NOMO-1 treated with DMSO at 0.1 percent for 48 hours (cell line): ENCODE measurements at regions not wholly inside any gene's neighbourhood (a gene's known extent, or its start where the extent isn't known, plus 50 kb on each side); places are given as distances from the start of the nearest gene placed in this dataset.

Source experiments
- DNase-seq: peaks from one replicate; lab custom pipeline; 2025; ENCODE audit not compliant: unreplicated experiment; lab: John Stamatoyannopoulos, UW

DNA sequence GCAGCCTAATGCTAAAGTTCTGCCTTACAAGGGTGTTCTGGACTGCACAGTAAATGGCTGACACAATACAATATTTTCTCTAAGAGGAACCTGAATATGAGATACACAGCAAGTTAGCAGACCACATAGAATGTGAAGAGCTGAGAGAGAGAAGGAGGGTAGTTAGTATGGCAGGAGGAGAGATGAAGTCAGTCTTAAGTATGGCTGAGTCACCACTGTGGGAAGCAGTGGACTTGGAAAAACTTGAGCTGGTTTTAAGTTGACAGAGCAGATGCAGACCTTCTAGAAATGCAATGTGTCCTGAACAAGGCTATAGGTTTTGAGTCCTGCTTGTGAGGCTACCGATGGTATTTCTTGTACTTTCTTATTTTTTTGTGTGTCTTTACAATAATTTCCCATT is 172.5 kb downstream of the SH2D1A start:
- DNase-seq: no peak

DNA sequence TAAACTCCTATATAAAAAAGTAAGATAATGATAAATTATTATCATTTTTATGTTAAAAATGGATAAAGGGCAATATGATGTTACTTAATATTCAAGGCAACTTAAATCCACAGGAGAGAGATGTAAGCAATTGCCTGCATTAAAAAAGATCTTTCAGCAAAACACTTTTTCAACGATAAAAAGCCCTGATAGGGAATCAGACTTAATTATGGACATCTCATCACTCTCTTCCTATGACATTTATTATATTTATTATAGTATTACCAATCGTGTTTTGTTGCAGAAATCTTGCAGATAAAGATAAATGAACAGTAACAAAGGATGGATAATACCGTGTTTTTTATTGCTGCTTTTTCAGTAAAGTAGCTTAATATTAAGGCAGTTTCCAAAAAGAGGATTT is 178.5 kb downstream of the SH2D1A start:
- no peak for DNase-seq

- no peak for DNase-seq
Observed at GRCh38 chrX:124529786-124530185, 183.4 kb downstream of the SH2D1A start.

GRCh38 chrX:124530803-124531202 is 184.4 kb downstream of the SH2D1A start:
- no peak for DNase-seq

- no peak for DNase-seq
Observed at GRCh38 chrX:124534536-124534935, 188.2 kb downstream of the SH2D1A start.

- DNase-seq: no peak
Observed at GRCh38 chrX:124540474-124540873, 194.1 kb downstream of the SH2D1A start.

- no peak for DNase-seq
Observed at GRCh38 chrX:124548571-124548970, 202.2 kb downstream of the SH2D1A start.

DNA sequence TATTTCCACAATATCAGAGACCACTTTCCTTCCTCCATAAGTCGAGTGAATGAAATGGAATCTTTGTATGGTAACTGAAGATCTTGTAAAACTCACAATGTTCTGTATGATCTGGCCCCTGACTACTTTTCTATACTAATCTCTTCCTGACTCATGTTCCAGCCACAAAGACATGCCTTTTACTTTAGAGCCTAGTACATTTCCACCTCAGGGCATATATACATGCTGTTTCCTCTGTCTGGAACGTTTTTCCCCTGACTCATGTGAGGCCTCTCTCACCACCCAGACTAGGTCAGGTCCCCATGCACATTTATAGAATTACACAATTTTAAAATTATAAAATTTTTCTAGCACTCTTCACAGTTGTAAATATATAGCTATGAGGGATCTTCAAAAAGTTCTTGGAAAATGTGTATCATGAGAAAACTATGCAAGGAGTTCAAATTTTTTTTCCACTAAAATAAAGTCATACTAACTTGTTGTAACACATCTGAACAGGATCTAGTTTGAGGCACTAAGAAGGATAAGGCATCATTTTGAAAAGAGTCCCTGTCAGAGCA is 208.8 kb downstream of the SH2D1A start:
- no peak for DNase-seq

- DNase-seq: no peak
Observed at GRCh38 chrX:124557976-124558375, 211.6 kb downstream of the SH2D1A start.

- DNase-seq: no peak
Observed at GRCh38 chrX:124573468-124573867, 227.1 kb downstream of the SH2D1A start.

DNA sequence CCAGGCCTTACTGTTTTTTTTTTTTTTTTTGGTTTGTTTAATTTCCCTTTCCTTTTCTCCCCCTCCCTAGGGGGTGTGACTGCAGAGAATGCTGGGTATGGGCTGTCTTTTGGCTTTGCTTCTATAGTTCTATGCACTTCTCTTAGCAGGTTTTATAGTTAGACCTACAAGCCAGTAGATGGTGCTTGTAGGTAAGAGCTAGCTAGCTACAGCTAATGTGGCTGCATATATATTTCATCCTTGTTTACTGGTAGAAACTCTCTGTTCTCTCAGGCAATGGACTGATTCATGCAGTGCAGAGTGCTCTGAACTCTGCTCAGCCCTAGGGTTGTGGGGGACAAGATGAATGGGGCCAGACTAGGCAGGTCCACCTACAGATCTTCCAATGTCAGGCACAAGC is 246.4 kb downstream of the SH2D1A start:
- no peak for DNase-seq

DNA sequence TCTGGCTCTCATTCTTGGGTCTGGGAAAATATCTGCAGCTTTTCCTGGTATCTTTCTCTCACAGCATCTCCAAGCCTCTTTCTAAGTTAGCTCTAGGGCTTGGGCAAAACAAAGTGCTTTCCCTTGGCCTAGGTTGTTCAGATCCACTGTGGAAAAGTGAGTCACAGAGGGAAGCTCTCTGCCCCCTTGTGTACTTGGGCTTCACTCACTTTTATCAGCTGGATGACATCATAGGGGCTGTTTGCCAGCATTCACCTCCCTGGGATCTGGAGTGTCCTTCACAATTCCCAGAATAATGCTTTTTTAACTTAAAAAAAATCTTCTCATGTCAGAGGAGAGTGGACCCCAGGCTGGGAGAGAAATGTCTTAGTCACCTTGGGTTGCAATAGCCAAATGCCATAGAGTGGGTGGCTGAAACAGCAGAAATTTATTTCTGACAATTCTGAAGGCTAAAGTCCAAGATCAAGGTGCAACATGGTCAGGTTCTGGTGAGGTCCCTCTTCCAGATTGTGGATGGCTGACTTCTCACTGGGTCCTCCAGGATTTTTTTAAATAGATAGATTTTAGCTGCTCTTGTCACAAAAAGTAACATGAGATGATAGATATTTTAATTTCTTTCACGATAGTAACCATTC is 247.8 kb downstream of the SH2D1A start:
- DNase-seq: no peak

DNA sequence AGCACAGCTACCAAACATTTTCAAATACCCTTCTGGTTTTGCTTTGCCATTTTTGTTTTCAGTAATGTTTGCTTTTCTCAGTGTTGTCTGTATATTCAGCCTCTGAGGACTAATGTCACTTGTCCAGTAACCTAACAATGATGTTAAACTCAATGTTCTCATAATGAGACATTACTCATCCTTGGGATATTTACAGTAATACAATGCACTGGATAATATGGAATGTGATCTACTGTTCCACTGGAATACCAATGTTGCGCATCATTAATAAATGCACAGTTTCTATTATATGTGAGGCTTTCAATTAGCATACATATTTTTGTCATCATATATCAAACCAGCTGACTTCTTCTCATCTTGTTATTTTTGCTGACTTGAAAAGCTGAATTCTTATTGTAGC is 259.1 kb downstream of the SH2D1A start:
- DNase-seq: no peak

GRCh38 chrX:124606724-124607123 is 260.4 kb downstream of the SH2D1A start:
- no peak for DNase-seq

GRCh38 chrX:124619710-124620109 is 273.3 kb downstream of the SH2D1A start:
- DNase-seq: no peak

- DNase-seq: no peak
Observed at GRCh38 chrX:124634363-124634762, 288.0 kb downstream of the SH2D1A start.

- DNase-seq: no peak
Observed at GRCh38 chrX:124641737-124642491, 295.6 kb downstream of the SH2D1A start.

- no peak for DNase-seq
Observed at GRCh38 chrX:124646403-124646802, 300.0 kb downstream of the SH2D1A start.

DNA sequence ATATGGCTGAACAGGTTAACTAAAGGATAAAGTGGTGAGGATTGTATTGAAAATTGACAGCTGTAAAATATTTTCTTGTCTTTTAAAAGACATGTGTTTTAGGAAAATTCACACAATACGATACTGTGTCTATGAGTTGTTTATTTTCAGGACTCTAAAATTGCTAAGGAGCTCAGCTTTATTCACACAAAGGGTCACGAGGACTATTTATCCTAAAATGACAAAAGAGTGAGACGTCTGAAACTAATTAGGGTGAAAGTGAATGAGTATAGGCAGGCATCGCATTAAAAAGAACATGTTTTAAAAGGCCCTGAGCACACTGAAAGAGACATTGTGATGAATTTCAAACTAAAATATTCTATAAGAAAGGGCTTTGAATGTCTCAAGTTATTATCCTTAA is 304.7 kb downstream of the SH2D1A start:
- DNase-seq: no peak

DNA sequence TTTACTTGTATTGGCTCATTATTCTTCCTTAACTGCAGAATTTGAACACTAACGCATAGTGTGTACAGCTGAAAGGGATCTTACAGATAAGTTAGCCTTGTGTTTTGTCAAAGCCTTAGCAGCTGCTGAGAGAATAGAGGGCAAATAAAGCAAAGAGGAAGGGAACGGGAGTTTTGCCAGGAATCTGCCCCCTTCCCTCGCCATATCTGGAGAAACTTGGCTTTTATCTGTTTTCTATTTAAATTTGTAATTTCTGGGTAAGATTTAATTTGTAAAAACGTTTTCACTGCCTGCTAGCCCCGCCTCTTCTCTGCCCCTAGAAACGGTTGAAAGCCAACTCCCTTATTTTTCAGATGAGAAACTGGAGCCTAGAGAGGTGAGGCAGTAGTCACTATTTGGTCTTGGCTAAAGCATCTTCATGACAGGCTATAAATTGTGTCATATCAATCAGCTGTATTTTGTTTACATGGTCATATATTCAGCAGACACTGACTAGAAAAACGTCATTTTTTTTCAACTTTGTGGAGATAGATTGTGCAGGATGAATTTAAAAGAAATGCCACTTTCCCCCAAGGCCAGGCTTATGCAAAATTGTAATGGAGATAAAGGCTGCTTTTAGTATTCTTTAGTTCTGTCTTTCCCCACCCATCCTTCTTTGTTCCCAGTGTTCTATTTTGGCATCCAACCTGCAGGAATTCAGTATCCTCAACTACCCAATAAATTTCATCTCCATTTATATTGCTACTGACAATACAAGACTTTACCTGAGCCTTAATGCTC is 319.4 kb downstream of the SH2D1A start:
- no peak for DNase-seq

DNA sequence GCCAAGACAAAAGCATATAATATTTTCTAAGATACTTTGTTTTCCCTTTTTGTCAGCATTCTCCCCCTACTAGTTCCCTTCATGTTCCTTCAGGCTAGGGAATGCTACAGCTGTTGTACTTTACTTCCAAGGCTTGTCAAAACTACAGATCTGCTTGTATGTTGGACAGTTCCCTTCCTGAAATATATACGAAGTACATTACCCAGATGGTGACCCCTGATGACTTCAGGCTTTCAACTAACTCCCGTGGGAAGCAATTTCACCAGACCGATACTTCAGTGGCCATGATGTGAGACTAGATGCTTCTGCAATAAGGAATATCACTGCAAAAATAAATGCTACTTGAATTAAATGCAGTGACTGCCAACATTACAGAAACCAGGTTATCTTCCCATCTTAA is 332.8 kb downstream of the SH2D1A start:
- DNase-seq: no peak

DNA sequence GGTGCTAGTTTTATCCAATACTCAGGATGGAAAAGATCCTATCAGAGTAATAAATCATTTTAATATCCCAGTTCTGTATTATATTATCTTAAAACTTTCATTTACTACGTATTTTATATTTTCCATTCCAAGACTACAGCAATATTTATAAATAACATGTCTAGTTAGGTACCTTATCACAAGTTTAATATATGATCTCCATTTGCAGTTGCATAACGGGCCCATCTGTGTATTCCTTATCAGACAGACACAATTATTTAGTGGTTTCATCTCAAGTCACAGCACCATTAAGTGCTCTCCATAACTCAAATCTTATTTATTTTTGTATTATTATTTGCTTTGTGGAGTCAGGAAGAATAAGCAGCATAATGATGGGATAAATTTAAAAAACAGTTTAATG is 333.9 kb downstream of the SH2D1A start:
- no peak for DNase-seq
